Effector CD4-positive, alpha-beta T cell (primary cell): ENCODE measurements at regions not wholly inside any gene's neighbourhood (a gene's known extent, or its start where the extent isn't known, plus 50 kb on each side); places are given as distances from the start of the nearest gene placed in this dataset.

ENCODE experiments used
- DNase-seq: peaks from one replicate; pipeline ENCODE4 v3.0.0-alpha.2; 2020

GRCh38 chr10:84801156-84801555 lies 472.8 kb downstream of the CCSER2 start:
- no peak for DNase-seq

- DNase-seq, result no peak
Measured at GRCh38 chr10:84801916-84802315, 473.5 kb downstream of the CCSER2 start.

GRCh38 chr10:84805149-84805548 lies 476.8 kb downstream of the CCSER2 start:
- DNase-seq, result no peak

- DNase-seq, result no peak
Measured at GRCh38 chr10:84811113-84811512, 482.7 kb downstream of the CCSER2 start.

GRCh38 chr10:84818961-84819360 lies 490.6 kb downstream of the CCSER2 start:
- DNase-seq, result no peak

GRCh38 chr10:84820120-84820519 lies 491.7 kb downstream of the CCSER2 start:
- DNase-seq, result no peak

- no peak for DNase-seq
Measured at GRCh38 chr10:84820596-84820995, 492.2 kb downstream of the CCSER2 start.

- no peak for DNase-seq
Measured at GRCh38 chr10:84822931-84823630, 494.7 kb downstream of the CCSER2 start.

- DNase-seq, result no peak
Measured at GRCh38 chr10:84824525-84824924, 496.1 kb downstream of the CCSER2 start.

- no peak for DNase-seq
Measured at GRCh38 chr10:84825330-84825729, 496.9 kb downstream of the CCSER2 start.

GRCh38 chr10:84826704-84827103 lies 498.3 kb downstream of the CCSER2 start:
- no peak for DNase-seq

- DNase-seq, result no peak
Measured at GRCh38 chr10:84829131-84829530, 500.7 kb downstream of the CCSER2 start.

GRCh38 chr10:84837041-84837812 lies 508.8 kb downstream of the CCSER2 start:
- DNase-seq, result no peak

- no peak for DNase-seq
Measured at GRCh38 chr10:84837877-84838276, 509.5 kb downstream of the CCSER2 start.

GRCh38 chr10:84838851-84839250 lies 510.5 kb downstream of the CCSER2 start:
- DNase-seq, result no peak

- DNase-seq, result no peak
Measured at GRCh38 chr10:84842593-84842992, 514.2 kb downstream of the CCSER2 start.

GRCh38 chr10:84844461-84844860 lies 516.1 kb downstream of the CCSER2 start:
- no peak for DNase-seq

- DNase-seq, result no peak
Measured at GRCh38 chr10:84845628-84846261, 517.4 kb downstream of the CCSER2 start.

GRCh38 chr10:84846658-84847316 lies 518.4 kb downstream of the CCSER2 start:
- DNase-seq, result no peak

GRCh38 chr10:84848967-84849366 lies 520.6 kb downstream of the CCSER2 start:
- DNase-seq, result no peak

GRCh38 chr10:84850826-84851225 lies 522.4 kb downstream of the CCSER2 start:
- DNase-seq, result no peak

- no peak for DNase-seq
Measured at GRCh38 chr10:84854439-84854838, 526.0 kb downstream of the CCSER2 start.

GRCh38 chr10:84860855-84861254 lies 532.5 kb downstream of the CCSER2 start:
- no peak for DNase-seq
